ENCODE measurements at regions not wholly inside any gene's neighbourhood (a gene's known extent, or its start where the extent isn't known, plus 50 kb on each side); places are given as distances from the start of the nearest gene placed in this dataset.

- TF ChIP-seq FOXM1 (IDR thresholded peaks at IDR 0.05; ENCODE audit: borderline replicate concordance, low read depth) (no peak), RAD21 (IDR thresholded peaks at IDR 0.05; ENCODE audit: low read depth) (no peak), REST (IDR thresholded peaks at IDR 0.05; ENCODE audit: low read depth) (no peak), CREB1 (IDR thresholded peaks at IDR 0.05; ENCODE audit: low read depth) (no peak), EP300 (IDR thresholded peaks at IDR 0.05; ENCODE audit: borderline replicate concordance) (no peak), TEAD4 (IDR thresholded peaks at IDR 0.05) (no peak), CEBPB (IDR thresholded peaks at IDR 0.05) (no peak), MAX (IDR thresholded peaks at IDR 0.05) (no peak), YY1 (IDR thresholded peaks at IDR 0.05; ENCODE audit: low read depth) (no peak)
Measured at GRCh38 chr5:144013816-144014215, 156.6 kb downstream of the YIPF5 start.

Data from Ishikawa (cell line).